Tibial nerve (tissue), 4 donors: ENCODE measurements at regions not wholly inside any gene's neighbourhood (a gene's known extent, or its start where the extent isn't known, plus 50 kb on each side); places are given as distances from the start of the nearest gene placed in this dataset.

Source experiments
- CTCF ChIP-seq, 5 experiments: fragments of 200-600 bp in 3 of 5; fragments of 450-650 bp in 2 of 5; sonication (generic) in 3 of 5; IDR thresholded peaks; one replicate each; pipeline ENCODE4 v1.5.1; 2016 to 2019; ENCODE audit warnings: antibody characterized with exemption in 5 of 5, mild to moderate bottlenecking in 3 of 5, moderate library complexity in 2 of 5
- EP300 ChIP-seq, 2 donors: sonication (generic); formaldehyde crosslinking; IDR thresholded peaks; one replicate each; pipeline ENCODE4 v1.6.1; 2017; ENCODE audit warnings: antibody characterized with exemption in 2 of 2, mild to moderate bottlenecking in 1 of 2
- POLR2A ChIP-seq, 2 donors: fragments of 450-650 bp; IDR thresholded peaks; one replicate each; pipeline ENCODE4 v1.6.1; 2017; ENCODE audit warnings: antibody characterized with exemption in 2 of 2, mild to moderate bottlenecking in 2 of 2, moderate library complexity in 2 of 2

- TF ChIP-seq CTCF (IDR thresholded peaks at IDR 0.05), result no peak
- no peak for TF ChIP-seq POLR2A (IDR thresholded peaks at IDR 0.05)
- no peak for TF ChIP-seq EP300 (IDR thresholded peaks at IDR 0.05)
These were observed 169.5 kb upstream of the DAAM1 start for GRCh38 chr14:59018978-59019377.
